ENCODE measurements at regions not wholly inside any gene's neighbourhood (a gene's known extent, or its start where the extent isn't known, plus 50 kb on each side); places are given as distances from the start of the nearest gene placed in this dataset.

DNA sequence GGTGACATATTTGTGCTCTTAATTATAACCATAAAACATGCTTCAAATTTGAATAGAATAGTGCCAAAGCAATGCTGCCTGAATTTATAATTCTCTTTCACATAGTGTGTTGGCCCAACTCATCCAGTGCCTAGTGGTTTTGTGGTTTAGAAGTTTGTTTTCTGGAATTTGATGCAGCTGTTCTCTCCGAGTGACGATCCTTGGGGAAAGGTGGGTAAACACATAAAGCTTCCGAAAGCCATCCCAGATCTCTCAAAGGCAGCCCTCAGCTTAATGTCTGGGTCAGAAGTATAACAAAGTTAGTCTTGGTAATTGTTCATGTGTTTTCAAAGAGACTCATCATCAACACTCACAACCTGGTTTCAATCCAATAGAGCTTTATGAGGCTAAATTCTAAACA is 235.6 kb upstream of the CDH2 start:
- no peak for DNase-seq (ENCODE audit: low spot score in 2 of 2)
- 44 to 75% methylated on average over 3 of the region's 3 CpGs for WGBS, 2 donors
- intact Hi-C loops (cut with DNase I; ENCODE audit: low total_unique reads), result no loop called here
- TF ChIP-seq POLR2A (IDR thresholded peaks at IDR 0.05), result no peak
- TF ChIP-seq, protein P1, sequence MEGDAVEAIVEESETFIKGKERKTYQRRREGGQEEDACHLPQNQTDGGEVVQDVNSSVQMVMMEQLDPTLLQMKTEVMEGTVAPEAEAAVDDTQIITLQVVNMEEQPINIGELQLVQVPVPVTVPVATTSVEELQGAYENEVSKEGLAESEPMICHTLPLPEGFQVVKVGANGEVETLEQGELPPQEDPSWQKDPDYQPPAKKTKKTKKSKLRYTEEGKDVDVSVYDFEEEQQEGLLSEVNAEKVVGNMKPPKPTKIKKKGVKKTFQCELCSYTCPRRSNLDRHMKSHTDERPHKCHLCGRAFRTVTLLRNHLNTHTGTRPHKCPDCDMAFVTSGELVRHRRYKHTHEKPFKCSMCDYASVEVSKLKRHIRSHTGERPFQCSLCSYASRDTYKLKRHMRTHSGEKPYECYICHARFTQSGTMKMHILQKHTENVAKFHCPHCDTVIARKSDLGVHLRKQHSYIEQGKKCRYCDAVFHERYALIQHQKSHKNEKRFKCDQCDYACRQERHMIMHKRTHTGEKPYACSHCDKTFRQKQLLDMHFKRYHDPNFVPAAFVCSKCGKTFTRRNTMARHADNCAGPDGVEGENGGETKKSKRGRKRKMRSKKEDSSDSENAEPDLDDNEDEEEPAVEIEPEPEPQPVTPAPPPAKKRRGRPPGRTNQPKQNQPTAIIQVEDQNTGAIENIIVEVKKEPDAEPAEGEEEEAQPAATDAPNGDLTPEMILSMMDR (IDR thresholded peaks at IDR 0.05), result no peak
- no peak overlapping the region for H3K4me3 ChIP-seq (ENCODE audit: low read depth, poor library complexity, severe bottlenecking)

DNA sequence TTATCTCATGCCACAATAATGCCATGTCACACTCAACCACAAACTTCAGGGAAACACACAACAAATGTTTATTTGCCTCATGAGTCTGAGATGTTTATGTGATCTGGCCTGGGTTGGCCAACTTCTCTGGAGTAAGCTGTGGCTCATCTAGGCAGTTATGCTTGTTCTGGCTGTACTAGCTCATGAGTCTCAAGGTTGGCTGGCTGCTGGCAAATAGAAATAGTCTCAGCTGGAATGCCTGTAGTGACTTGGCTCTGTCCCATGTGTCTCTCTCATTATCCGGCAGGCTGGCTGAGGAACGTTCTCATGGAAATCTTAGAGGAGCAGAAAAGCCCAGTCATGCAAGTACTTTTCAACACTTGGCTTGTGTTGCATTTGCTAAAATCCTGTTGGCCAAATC is 234.9 kb upstream of the CDH2 start:
- TF ChIP-seq, protein P1 (IDR thresholded peaks at IDR 0.05), result no peak
- no peak for TF ChIP-seq POLR2A (IDR thresholded peaks at IDR 0.05)
- intact Hi-C loops (cut with DNase I; ENCODE audit: low total_unique reads), result no loop called here
- no peak for DNase-seq (ENCODE audit: low spot score in 2 of 2)
- no peak overlapping the region for H3K4me3 ChIP-seq (ENCODE audit: low read depth, poor library complexity, severe bottlenecking)
- WGBS, 2 donors, result 45 to 46% methylated on average over 2 of the region's 2 CpGs

DNA sequence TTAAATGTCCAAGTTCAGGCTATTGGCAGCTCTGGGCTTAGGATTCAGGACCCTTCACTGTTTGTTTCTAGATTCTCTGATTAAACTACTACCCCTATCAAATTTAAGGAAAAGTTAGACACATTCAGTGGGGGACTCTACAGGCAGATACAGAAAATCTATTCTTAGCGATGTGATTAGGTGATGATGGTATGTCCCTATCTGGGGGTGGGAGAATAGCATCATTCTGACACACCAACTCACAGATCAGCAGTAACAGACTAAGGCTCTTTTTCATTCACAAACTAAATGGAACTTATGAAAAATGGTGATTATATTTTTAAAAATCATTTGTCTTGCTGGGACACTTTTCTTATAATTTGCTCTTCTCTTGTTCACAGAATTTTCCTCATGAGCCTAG is 232.9 kb upstream of the CDH2 start:
- H3K4me3 ChIP-seq (ENCODE audit: low read depth, poor library complexity, severe bottlenecking), result no peak overlapping the region
- 91 to 94% methylated on average over 1 of the region's 1 CpG for WGBS, 2 donors
- no peak for DNase-seq (ENCODE audit: low spot score in 2 of 2)
- TF ChIP-seq, protein P1 (IDR thresholded peaks at IDR 0.05), result no peak
- TF ChIP-seq POLR2A (IDR thresholded peaks at IDR 0.05), result no peak
- intact Hi-C loops (cut with DNase I; ENCODE audit: low total_unique reads), result loop anchor here (10.0 kb wide), 1 partner anchor 465 kb away; no protein-coding TSS in a partner anchor

DNA sequence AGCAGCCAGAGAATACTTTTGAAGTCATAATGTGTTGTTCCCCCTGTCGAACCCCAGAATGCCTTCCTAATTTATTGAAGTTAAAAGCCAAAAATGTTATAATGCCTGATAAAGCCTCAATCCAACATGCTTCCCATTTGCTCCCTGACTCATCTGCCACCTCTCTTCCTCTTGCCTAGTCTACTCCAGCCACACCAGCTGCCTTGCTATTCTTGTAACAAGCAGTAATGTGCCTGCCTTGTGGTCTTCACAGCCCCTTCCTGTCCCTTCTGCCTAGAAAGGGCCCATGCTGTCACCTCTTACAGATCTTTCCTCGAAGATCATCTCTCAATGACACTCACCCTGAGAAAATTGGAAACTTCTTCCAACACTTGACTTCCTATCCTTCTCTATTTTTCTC is 231.6 kb upstream of the CDH2 start:
- H3K4me3 ChIP-seq (ENCODE audit: low read depth, poor library complexity, severe bottlenecking), result no peak overlapping the region
- intact Hi-C loops (cut with DNase I; ENCODE audit: low total_unique reads), result loop anchor here (10.0 kb wide), 1 partner anchor 466 kb away; no protein-coding TSS in a partner anchor
- no peak for TF ChIP-seq POLR2A (IDR thresholded peaks at IDR 0.05)
- TF ChIP-seq, protein P1 (IDR thresholded peaks at IDR 0.05), result no peak
- DNase-seq (ENCODE audit: low spot score in 2 of 2), result no peak
- WGBS, 2 donors, result 71 to 77% methylated on average over 2 of the region's 2 CpGs

DNA sequence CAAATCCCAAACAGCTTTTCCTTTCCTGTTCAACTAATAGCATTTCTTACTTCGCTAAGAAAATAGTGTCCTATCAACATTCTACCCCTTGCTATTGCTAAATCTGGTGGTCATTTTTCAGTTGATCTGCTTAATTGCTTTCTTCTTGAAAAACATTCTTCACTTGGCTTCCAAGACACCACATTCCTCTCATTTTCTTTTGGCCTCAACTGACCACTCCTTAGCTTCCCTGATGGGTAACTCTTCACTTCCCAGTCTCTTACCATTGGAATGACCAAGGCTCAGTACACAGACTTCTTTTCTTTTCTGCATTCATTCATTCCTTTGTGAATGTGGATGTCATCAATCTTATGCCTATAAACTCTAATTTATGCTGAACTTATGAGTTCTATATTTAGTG is 230.8 kb upstream of the CDH2 start:
- intact Hi-C loops (cut with DNase I; ENCODE audit: low total_unique reads), result loop anchor here (10.0 kb wide), 1 partner anchor 467 kb away; no protein-coding TSS in a partner anchor
- WGBS, 2 donors, result 76 to 81% methylated on average over 1 of the region's 1 CpG
- DNase-seq (ENCODE audit: low spot score in 2 of 2), result no peak
- H3K4me3 ChIP-seq (ENCODE audit: low read depth, poor library complexity, severe bottlenecking), result no peak overlapping the region
- TF ChIP-seq, protein P1 (IDR thresholded peaks at IDR 0.05), result no peak
- no peak for TF ChIP-seq POLR2A (IDR thresholded peaks at IDR 0.05)

DNA sequence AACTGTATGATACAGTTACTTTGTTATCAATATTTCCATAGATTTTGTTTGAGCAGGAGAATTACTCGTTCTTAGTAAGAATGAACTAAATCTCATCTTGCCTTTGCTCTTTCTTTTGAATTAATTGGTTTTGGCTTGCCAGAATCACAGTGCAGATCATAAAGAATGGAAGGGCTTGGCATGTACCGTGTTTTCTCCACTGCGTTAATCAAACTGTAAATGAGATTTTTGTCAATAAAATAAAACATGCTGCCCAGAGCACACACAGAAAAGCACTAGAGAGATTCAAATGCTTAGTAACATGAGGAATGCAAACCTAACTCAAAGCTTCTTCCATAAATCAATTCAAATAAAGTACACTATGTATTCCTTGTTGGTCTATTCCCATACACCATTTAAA is 229.6 kb upstream of the CDH2 start:
- 27 to 29% methylated on average over 3 of the region's 3 CpGs for WGBS, 2 donors
- no peak overlapping the region for H3K4me3 ChIP-seq (ENCODE audit: low read depth, poor library complexity, severe bottlenecking)
- intact Hi-C loops (cut with DNase I; ENCODE audit: low total_unique reads), result loop anchor here (10.0 kb wide), 1 partner anchor 468 kb away; no protein-coding TSS in a partner anchor
- TF ChIP-seq POLR2A (IDR thresholded peaks at IDR 0.05), result no peak
- TF ChIP-seq, protein P1 (IDR thresholded peaks at IDR 0.05), result no peak
- DNase-seq (ENCODE audit: low spot score in 2 of 2), result no peak

All from lower leg skin (tissue), 4 donors.